Pancreas (tissue), 10 donors: ENCODE measurements at regions not wholly inside any gene's neighbourhood (a gene's known extent, or its start where the extent isn't known, plus 50 kb on each side); places are given as distances from the start of the nearest gene placed in this dataset.

Experiments
- ATAC-seq, 4 donors: fragments of 200-7000 bp; cut with Tn5 transposase; one replicate each; pipeline versions ENCODE4 v1.8.0 to v1.9.1; 2020; ENCODE audit warnings: mild to moderate bottlenecking in 4 of 4, moderate library complexity in 4 of 4
- DNase-seq, 6 donors: peaks; one replicate each; pipeline ENCODE4 v3.0.0-alpha.2; 2020
- FAIRE-seq: peaks from 2 replicates; lab custom pipeline; 2012; peaks lifted over from hg19 to GRCh38; lab: Jason Lieb, UNC
- H3K27ac ChIP-seq, 4 donors: fragments of 200-600 bp; sonication (generic); 1 replicate in 3 of 4; 2 replicates in 1 of 4; pipeline versions ENCODE4 v1.5.0 to v1.8.0; 2020
- H3K27me3 ChIP-seq, 4 donors: fragments of 200-600 bp; one replicate each; pipeline ENCODE4 v1.8.0; 2021
- H3K36me3 ChIP-seq, 3 donors: fragments of 200-600 bp; sonication (generic) in 1 of 3; one replicate each; pipeline versions ENCODE4 v1.5.0 to v1.8.0; 2020 to 2021
- H3K4me1 ChIP-seq, 3 donors: fragments of 200-600 bp; one replicate each; pipeline ENCODE4 v1.8.0; 2021
- H3K4me3 ChIP-seq, 4 donors: fragments of 200-600 bp; sonication (generic) in 2 of 4; one replicate each; pipeline versions ENCODE4 v1.5.0 to v1.8.0; 2020 to 2021
- H3K9me3 ChIP-seq, 4 donors: fragments of 200-600 bp; one replicate each; pipeline ENCODE4 v1.8.0; 2021
- CTCF ChIP-seq, 4 donors: fragments of 200-600 bp; sonication (generic) in 3 of 4; IDR thresholded peaks; one replicate each; pipeline versions ENCODE4 v1.5.0 to v1.8.0; 2021; ENCODE audit warnings: antibody characterized with exemption in 4 of 4
- WGBS, 2 donors: extraction: QIAGEN DNeasy Blood & Tissue Kit; methylation state at CpG; one replicate each; pipeline ENCODE4 v1.1.7; 2013; 5-methylcytosine and 5-hydroxymethylcytosine counted together
- intact Hi-C, 3 donors: fragments of 100-400 bp; cut with DNase I; formaldehyde crosslinking; loops; one replicate each; pipeline versions ENCODE4 v1.11.1 to v1.14.2; 2022
- donor health status: healthy with polysubstance abuse.
- donor health status: DM: no; HTN: no; CAD: no; lungs with moderate emphysema.
- donor health status: DM: no; HTN: no; CAD: no.
- donor health status: control.
- donor health status: control.
- donor health status: Bipolar disorder and iron deficiency.
- donor health status: DM: yes; HTN: yes; CAD: no.
- donor health status: DM: no; HTN: no; CAD: no.
- donor health status: DM: no; HTN: no; CAD: no.
- donor health status: DM: yes; HTN: yes; CAD: no.

DNA sequence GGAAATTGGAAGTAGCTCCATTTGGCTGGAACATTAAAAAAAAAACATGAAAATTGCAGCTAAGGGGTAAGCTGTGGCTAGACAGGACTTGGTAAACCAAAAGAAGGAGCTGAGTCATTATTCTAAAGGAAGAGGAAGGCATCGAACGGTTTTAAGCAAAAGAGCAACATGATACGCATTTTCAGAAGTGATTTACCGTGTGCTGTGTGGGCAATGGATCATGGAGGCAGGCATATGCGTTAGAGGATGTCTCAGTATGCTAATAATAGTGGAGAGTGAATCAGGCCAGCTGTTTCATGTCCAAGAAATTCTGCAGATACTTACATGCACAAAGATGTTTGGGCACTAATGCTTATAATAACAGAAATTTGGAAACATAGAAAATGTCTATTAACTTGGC lies 409.1 kb upstream of the ATP11B start:
- no peaks in the 10 kb centered on the region for H3K9me3 ChIP-seq
- DNase-seq (no peak), ATAC-seq (no peak), FAIRE-seq (no peak)
- no peaks in the 10 kb centered on the region for H3K27me3 ChIP-seq
- intact Hi-C loops: no loop called here
- H3K36me3 ChIP-seq: no peaks in the 10 kb centered on the region
- 63 to 70% methylated on average over 5 of the region's 5 CpGs for WGBS, 2 donors
- no peak for TF ChIP-seq CTCF (IDR thresholded peaks at IDR 0.05)
- H3K27ac ChIP-seq: no peak overlapping the region
- H3K4me1 ChIP-seq: no peaks in the 10 kb centered on the region
- no peak overlapping the region for H3K4me3 ChIP-seq

DNA sequence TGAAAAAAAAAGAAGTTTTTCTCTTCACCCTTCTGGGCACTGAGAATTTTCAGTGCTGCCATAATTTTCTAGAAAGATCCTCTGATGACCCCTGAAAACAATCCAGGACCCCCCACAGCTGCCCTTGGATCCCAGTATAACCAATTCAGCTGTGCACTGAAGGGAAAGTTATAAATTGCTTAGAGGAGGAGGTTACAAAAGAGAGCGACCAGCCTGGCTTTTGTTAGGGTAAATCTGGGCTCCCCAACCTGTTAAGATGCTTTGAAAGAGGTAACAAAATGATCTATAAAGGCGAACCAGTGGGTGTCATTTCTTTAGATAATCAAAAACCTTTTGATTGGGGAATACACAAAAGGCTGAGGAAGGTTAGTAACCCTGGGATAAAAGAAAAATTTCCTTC lies 407.9 kb upstream of the ATP11B start:
- FAIRE-seq (no peak), ATAC-seq (no peak), DNase-seq (no peak)
- intact Hi-C loops: no loop called here
- Histone ChIP-seq H3K27me3 (no peaks in the 10 kb centered on the region), H3K27ac (no peak overlapping the region), H3K4me1 (no peaks in the 10 kb centered on the region), H3K9me3 (no peaks in the 10 kb centered on the region), H3K4me3 (no peak overlapping the region), H3K36me3 (no peaks in the 10 kb centered on the region)
- 48 to 62% methylated on average over 2 of the region's 2 CpGs for WGBS, 2 donors
- no peak for TF ChIP-seq CTCF (IDR thresholded peaks at IDR 0.05)

- ATAC-seq: no peak
These were observed 404.8 kb upstream of the ATP11B start for GRCh38 chr3:182388506-182388905.

GRCh38 chr3:182389071-182389815 lies 404.1 kb upstream of the ATP11B start:
- Histone ChIP-seq H3K27me3 (no peaks in the 10 kb centered on the region), H3K27ac (no peak overlapping the region), H3K4me3 (no peak overlapping the region), H3K36me3 (no peaks in the 10 kb centered on the region), H3K9me3 (no peaks in the 10 kb centered on the region), H3K4me1 (no peaks in the 10 kb centered on the region)
- FAIRE-seq (no peak), DNase-seq (no peak), ATAC-seq (peak in 1 of 4 donors; percentile 39)
- no peak for TF ChIP-seq CTCF (IDR thresholded peaks at IDR 0.05)
- intact Hi-C loops: no loop called here
- WGBS, 2 donors: 78 to 86% methylated on average over 2 of the region's 2 CpGs

More at GRCh38 chr3:182388506-182388905, 404.8 kb upstream of the ATP11B start:
- no peak for TF ChIP-seq CTCF (IDR thresholded peaks at IDR 0.05)
- H3K9me3 ChIP-seq: no peaks in the 10 kb centered on the region
- H3K4me1 ChIP-seq: no peaks in the 10 kb centered on the region
- 78 to 85% methylated on average over 1 of the region's 1 CpG for WGBS, 2 donors
- H3K27me3 ChIP-seq: no peaks in the 10 kb centered on the region
- no peaks in the 10 kb centered on the region for H3K36me3 ChIP-seq
- H3K4me3 ChIP-seq: no peak overlapping the region
- FAIRE-seq (no peak), DNase-seq (no peak)
- intact Hi-C loops: no loop called here
- no peak overlapping the region for H3K27ac ChIP-seq

GRCh38 chr3:182390421-182390820 lies 402.9 kb upstream of the ATP11B start:
- 71 to 77% methylated on average over 7 of the region's 7 CpGs for WGBS, 2 donors
- ATAC-seq (no peak), FAIRE-seq (no peak), DNase-seq (no peak)
- Histone ChIP-seq H3K36me3 (no peaks in the 10 kb centered on the region), H3K27me3 (no peaks in the 10 kb centered on the region), H3K27ac (no peak overlapping the region), H3K4me1 (no peaks in the 10 kb centered on the region), H3K9me3 (no peaks in the 10 kb centered on the region), H3K4me3 (no peak overlapping the region)
- intact Hi-C loops: no loop called here
- no peak for TF ChIP-seq CTCF (IDR thresholded peaks at IDR 0.05)
